C4-2B (cell line): ENCODE measurements at regions not wholly inside any gene's neighbourhood (a gene's known extent, or its start where the extent isn't known, plus 50 kb on each side); places are given as distances from the start of the nearest gene placed in this dataset.
"Not testable (repeated sequence)": the region's sequence is repeated elsewhere in the genome, so short reads cannot be mapped to it uniquely, and the experiment has no call there.

Source experiments
- H3K27ac ChIP-seq: fragments of 450-650 bp; 2 replicates; pipeline ENCODE4 v1.5.1; 2017
- ZFX ChIP-seq: fragments of 450-650 bp; IDR thresholded peaks from 2 replicates; pipeline ENCODE4 v1.6.1; 2017
- TF ChIP-seq, protein P1 (sequence below): fragments of 450-650 bp; conservative IDR thresholded peaks from 2 replicates; pipeline ENCODE4 v1.5.1; 2017; ENCODE audit warnings: mild to moderate bottlenecking

GRCh38 chr13:60850526-60850925, 453.5 kb downstream of the TDRD3 start:
- no peak for TF ChIP-seq ZFX
- TF ChIP-seq, protein P1, sequence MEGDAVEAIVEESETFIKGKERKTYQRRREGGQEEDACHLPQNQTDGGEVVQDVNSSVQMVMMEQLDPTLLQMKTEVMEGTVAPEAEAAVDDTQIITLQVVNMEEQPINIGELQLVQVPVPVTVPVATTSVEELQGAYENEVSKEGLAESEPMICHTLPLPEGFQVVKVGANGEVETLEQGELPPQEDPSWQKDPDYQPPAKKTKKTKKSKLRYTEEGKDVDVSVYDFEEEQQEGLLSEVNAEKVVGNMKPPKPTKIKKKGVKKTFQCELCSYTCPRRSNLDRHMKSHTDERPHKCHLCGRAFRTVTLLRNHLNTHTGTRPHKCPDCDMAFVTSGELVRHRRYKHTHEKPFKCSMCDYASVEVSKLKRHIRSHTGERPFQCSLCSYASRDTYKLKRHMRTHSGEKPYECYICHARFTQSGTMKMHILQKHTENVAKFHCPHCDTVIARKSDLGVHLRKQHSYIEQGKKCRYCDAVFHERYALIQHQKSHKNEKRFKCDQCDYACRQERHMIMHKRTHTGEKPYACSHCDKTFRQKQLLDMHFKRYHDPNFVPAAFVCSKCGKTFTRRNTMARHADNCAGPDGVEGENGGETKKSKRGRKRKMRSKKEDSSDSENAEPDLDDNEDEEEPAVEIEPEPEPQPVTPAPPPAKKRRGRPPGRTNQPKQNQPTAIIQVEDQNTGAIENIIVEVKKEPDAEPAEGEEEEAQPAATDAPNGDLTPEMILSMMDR, result no peak
- H3K27ac ChIP-seq, result no peak overlapping the region

DNA sequence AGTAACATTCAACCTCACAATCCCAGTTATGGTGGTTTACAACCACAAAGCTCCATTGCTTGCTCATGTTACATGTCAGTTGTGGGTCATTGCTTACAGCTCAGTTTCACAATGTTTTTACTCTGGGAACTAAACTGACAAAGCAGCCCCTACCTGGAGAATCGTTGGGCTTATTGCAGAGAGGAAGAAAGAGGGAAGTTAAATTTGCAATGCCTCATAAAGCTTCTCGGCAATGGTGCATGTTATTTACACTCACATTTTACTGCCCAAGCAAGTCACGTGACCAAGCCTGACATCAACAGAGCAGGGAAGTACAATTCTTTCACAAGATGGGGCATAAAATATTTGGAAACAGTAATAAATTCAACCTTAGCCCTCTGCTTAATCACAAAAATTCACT, 441.6 kb downstream of the TDRD3 start:
- TF ChIP-seq, protein P1, result no peak
- TF ChIP-seq ZFX, result no peak
- no peak overlapping the region for H3K27ac ChIP-seq

GRCh38 chr13:60837806-60838205, 440.8 kb downstream of the TDRD3 start:
- no peak for TF ChIP-seq ZFX
- TF ChIP-seq, protein P1, result no peak
- no peak overlapping the region for H3K27ac ChIP-seq

GRCh38 chr13:60836821-60837220, 439.8 kb downstream of the TDRD3 start:
- no peak for TF ChIP-seq ZFX
- TF ChIP-seq, protein P1, result no peak
- H3K27ac ChIP-seq, result no peak overlapping the region

- TF ChIP-seq, protein P1, result no peak
- TF ChIP-seq ZFX, result no peak
- H3K27ac ChIP-seq, result no peak overlapping the region
These were observed 414.6 kb downstream of the TDRD3 start for GRCh38 chr13:60811581-60811980.

DNA sequence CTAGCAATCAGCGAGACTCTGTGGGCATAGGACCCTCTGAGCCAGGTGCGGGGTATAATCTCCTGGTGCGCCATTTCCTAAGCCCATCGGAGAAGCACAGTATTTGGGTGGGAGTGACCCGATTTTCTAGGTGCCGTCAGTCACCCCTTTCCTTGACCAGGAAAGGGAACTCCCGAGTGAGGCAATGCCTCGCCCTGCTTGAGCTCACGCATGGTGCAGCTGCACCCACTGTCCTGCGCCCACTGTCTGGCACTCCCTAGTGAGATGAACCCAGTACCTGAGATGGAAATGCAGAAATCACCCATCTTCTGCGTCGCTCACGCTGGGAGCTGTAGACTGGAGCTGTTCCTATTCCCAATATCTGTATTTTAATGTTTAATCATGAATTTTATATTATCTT, 408.6 kb downstream of the TDRD3 start:
- not testable (repeated sequence) for H3K27ac ChIP-seq

DNA sequence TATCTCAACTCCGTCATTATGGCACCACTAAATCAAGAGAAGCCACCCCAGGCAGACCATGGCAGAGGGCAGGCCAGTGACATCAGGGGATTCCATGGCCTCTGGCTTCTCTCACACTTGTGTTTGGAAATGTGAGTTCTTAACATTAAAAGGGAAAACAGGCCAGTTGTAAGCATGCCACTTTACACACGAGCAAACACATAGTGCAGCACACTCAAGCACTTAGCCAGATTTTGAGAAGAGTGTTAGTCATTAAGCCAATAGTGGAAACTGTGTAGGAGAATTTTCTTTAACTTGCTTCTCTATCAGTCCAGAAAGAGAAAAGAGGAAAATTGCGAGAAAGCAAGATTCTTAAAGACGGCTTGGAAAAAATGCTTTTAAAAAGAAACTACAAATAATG, 401.5 kb downstream of the TDRD3 start:
- TF ChIP-seq, protein P1, result no peak
- H3K27ac ChIP-seq, result no peak overlapping the region

DNA sequence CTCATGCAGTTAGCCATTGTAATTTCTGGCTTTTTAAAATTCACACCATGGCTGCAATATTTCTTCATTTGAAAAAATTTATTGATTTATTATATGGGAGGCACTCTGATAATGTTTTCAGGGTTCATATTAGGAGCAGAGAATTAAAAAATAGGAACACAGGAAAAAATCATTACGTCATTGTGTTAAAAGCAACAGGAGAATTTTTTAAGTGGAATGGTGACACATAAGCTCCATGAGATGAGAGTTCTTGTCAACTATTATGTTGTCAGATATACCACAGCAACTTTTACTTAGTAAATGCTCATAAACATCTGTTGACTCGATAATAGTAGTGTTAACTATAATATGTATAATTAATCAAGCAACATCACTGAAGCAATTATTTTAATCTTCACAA, 400.1 kb downstream of the TDRD3 start:
- no peak overlapping the region for H3K27ac ChIP-seq
- TF ChIP-seq ZFX, result no peak
- TF ChIP-seq, protein P1, result no peak
